Activated CD4-positive, alpha-beta memory T cell treated with anti-CD3 and anti-CD28 coated beads, Interleukin-2, amount 10 ng/mL, durations not matched to agents 7 days and 5 days (primary cell): ENCODE measurements at regions not wholly inside any gene's neighbourhood (a gene's known extent, or its start where the extent isn't known, plus 50 kb on each side); places are given as distances from the start of the nearest gene placed in this dataset.

Experiments used
- CTCF ChIA-PET: fragments of 350-600 bp; sonication (Branson Sonifier 250); formaldehyde crosslinking; loops from one replicate; lab custom pipeline; 2021; ENCODE audit warnings: antibody characterized with exemption, inconsistent platforms; lab: Charles Lee
- POLR2A ChIA-PET: fragments of 350-600 bp; sonication (Branson Sonifier 250); formaldehyde crosslinking; loops from one replicate; lab custom pipeline; 2021; ENCODE audit warnings: antibody characterized with exemption; lab: Charles Lee
- DNase-seq: peaks from one replicate; pipeline ENCODE4 v3.0.0-alpha.2; 2020
- H3K27ac Mint-ChIP-seq: one replicate; pipeline ENCODE4 v1.8.0; 2021; ENCODE audit warnings: mild to moderate bottlenecking, mixed read lengths
- H3K27me3 Mint-ChIP-seq: one replicate; pipeline ENCODE4 v1.8.0; 2021; ENCODE audit warnings: mixed read lengths
- H3K36me3 Mint-ChIP-seq: one replicate; pipeline ENCODE4 v1.8.0; 2021; ENCODE audit warnings: low read depth, mixed read lengths
- H3K4me1 Mint-ChIP-seq: one replicate; pipeline ENCODE4 v1.8.0; 2021; ENCODE audit warnings: mixed read lengths
- H3K4me3 Mint-ChIP-seq: one replicate; pipeline ENCODE4 v1.8.0; 2021; ENCODE audit warnings: mild to moderate bottlenecking, mixed read lengths
- H3K9me3 Mint-ChIP-seq: one replicate; pipeline ENCODE4 v1.8.0; 2021; ENCODE audit warnings: mixed read lengths

GRCh38 chr13:64936879-64937278, 2293.3 kb downstream of the PCDH9 start:
- no peak for DNase-seq
- no peak overlapping the region for H3K27ac Mint-ChIP-seq
- ChIA-PET CTCF (no interaction called here), POLR2A (no interaction called here)
- H3K9me3 Mint-ChIP-seq: peaks cover 2% of the 10 kb centered on the region
- no peak overlapping the region for H3K4me3 Mint-ChIP-seq
- H3K36me3 Mint-ChIP-seq: no peaks in the 10 kb centered on the region
- H3K4me1 Mint-ChIP-seq: no peaks in the 10 kb centered on the region
- no peaks in the 10 kb centered on the region for H3K27me3 Mint-ChIP-seq

- H3K4me1 Mint-ChIP-seq: no peaks in the 10 kb centered on the region
- no peak overlapping the region for H3K27ac Mint-ChIP-seq
- no peak overlapping the region for H3K4me3 Mint-ChIP-seq
- H3K9me3 Mint-ChIP-seq: no peaks in the 10 kb centered on the region
- ChIA-PET POLR2A (no interaction called here), CTCF (no interaction called here)
- no peaks in the 10 kb centered on the region for H3K36me3 Mint-ChIP-seq
- DNase-seq: no peak
- H3K27me3 Mint-ChIP-seq: no peaks in the 10 kb centered on the region
Measured at GRCh38 chr13:64935441-64935840, 2294.7 kb downstream of the PCDH9 start.

- Mint-ChIP-seq H3K4me1 (no peaks in the 10 kb centered on the region), H3K27me3 (no peaks in the 10 kb centered on the region), H3K9me3 (no peaks in the 10 kb centered on the region), H3K27ac (no peak overlapping the region), H3K36me3 (no peaks in the 10 kb centered on the region), H3K4me3 (no peak overlapping the region)
- POLR2A ChIA-PET: no interaction called here
- CTCF ChIA-PET: no interaction called here
- no peak for DNase-seq
Measured at GRCh38 chr13:64934569-64935362, 2295.4 kb downstream of the PCDH9 start.

GRCh38 chr13:64930636-64931035, 2299.5 kb downstream of the PCDH9 start:
- ChIA-PET CTCF (no interaction called here), POLR2A (no interaction called here)
- DNase-seq: no peak
- no peaks in the 10 kb centered on the region for H3K4me1 Mint-ChIP-seq
- H3K4me3 Mint-ChIP-seq: no peak overlapping the region
- H3K9me3 Mint-ChIP-seq: no peaks in the 10 kb centered on the region
- H3K36me3 Mint-ChIP-seq: no peaks in the 10 kb centered on the region
- no peak overlapping the region for H3K27ac Mint-ChIP-seq
- H3K27me3 Mint-ChIP-seq: no peaks in the 10 kb centered on the region

GRCh38 chr13:64928696-64929499, 2301.2 kb downstream of the PCDH9 start:
- CTCF ChIA-PET: no interaction called here
- H3K4me1 Mint-ChIP-seq: no peaks in the 10 kb centered on the region
- no peaks in the 10 kb centered on the region for H3K27me3 Mint-ChIP-seq
- H3K27ac Mint-ChIP-seq: no peak overlapping the region
- no peak for DNase-seq
- no peaks in the 10 kb centered on the region for H3K36me3 Mint-ChIP-seq
- no peak overlapping the region for H3K4me3 Mint-ChIP-seq
- POLR2A ChIA-PET: no interaction called here
- no peaks in the 10 kb centered on the region for H3K9me3 Mint-ChIP-seq

- DNase-seq: no peak
- CTCF ChIA-PET: no interaction called here
- Mint-ChIP-seq H3K9me3 (no peaks in the 10 kb centered on the region), H3K4me3 (no peak overlapping the region), H3K36me3 (no peaks in the 10 kb centered on the region), H3K27me3 (no peaks in the 10 kb centered on the region), H3K4me1 (no peaks in the 10 kb centered on the region), H3K27ac (no peak overlapping the region)
- POLR2A ChIA-PET: no interaction called here
Measured at GRCh38 chr13:64925727-64926126, 2304.4 kb downstream of the PCDH9 start.

- H3K4me3 Mint-ChIP-seq: no peak overlapping the region
- no peak overlapping the region for H3K27ac Mint-ChIP-seq
- POLR2A ChIA-PET: no interaction called here
- no peaks in the 10 kb centered on the region for H3K4me1 Mint-ChIP-seq
- no peaks in the 10 kb centered on the region for H3K9me3 Mint-ChIP-seq
- CTCF ChIA-PET: no interaction called here
- H3K27me3 Mint-ChIP-seq: no peaks in the 10 kb centered on the region
- no peaks in the 10 kb centered on the region for H3K36me3 Mint-ChIP-seq
- no peak for DNase-seq
Measured at GRCh38 chr13:64925284-64925683, 2304.9 kb downstream of the PCDH9 start.

GRCh38 chr13:64924401-64924800, 2305.7 kb downstream of the PCDH9 start:
- H3K4me3 Mint-ChIP-seq: no peak overlapping the region
- no peak overlapping the region for H3K27ac Mint-ChIP-seq
- POLR2A ChIA-PET: no interaction called here
- H3K27me3 Mint-ChIP-seq: no peaks in the 10 kb centered on the region
- H3K4me1 Mint-ChIP-seq: no peaks in the 10 kb centered on the region
- CTCF ChIA-PET: no interaction called here
- H3K36me3 Mint-ChIP-seq: no peaks in the 10 kb centered on the region
- DNase-seq: no peak
- no peaks in the 10 kb centered on the region for H3K9me3 Mint-ChIP-seq

- DNase-seq: no peak
- Mint-ChIP-seq H3K36me3 (no peaks in the 10 kb centered on the region), H3K4me1 (no peaks in the 10 kb centered on the region), H3K4me3 (no peak overlapping the region), H3K27me3 (no peaks in the 10 kb centered on the region), H3K9me3 (peaks cover 2% of the 10 kb centered on the region), H3K27ac (no peak overlapping the region)
- CTCF ChIA-PET: no interaction called here
- POLR2A ChIA-PET: no interaction called here
Measured at GRCh38 chr13:64917566-64917965, 2312.6 kb downstream of the PCDH9 start.

- Mint-ChIP-seq H3K27me3 (no peaks in the 10 kb centered on the region), H3K36me3 (no peaks in the 10 kb centered on the region), H3K4me1 (no peaks in the 10 kb centered on the region), H3K27ac (no peak overlapping the region), H3K4me3 (no peak overlapping the region), H3K9me3 (peaks cover 2% of the 10 kb centered on the region)
- POLR2A ChIA-PET: no interaction called here
- DNase-seq: no peak
- CTCF ChIA-PET: no interaction called here
Measured at GRCh38 chr13:64912141-64912540, 2318.0 kb downstream of the PCDH9 start.

- no peaks in the 10 kb centered on the region for H3K27me3 Mint-ChIP-seq
- no peak overlapping the region for H3K4me3 Mint-ChIP-seq
- H3K4me1 Mint-ChIP-seq: no peaks in the 10 kb centered on the region
- ChIA-PET CTCF (no interaction called here), POLR2A (no interaction called here)
- no peaks in the 10 kb centered on the region for H3K9me3 Mint-ChIP-seq
- no peak overlapping the region for H3K27ac Mint-ChIP-seq
- no peaks in the 10 kb centered on the region for H3K36me3 Mint-ChIP-seq
- no peak for DNase-seq
Measured at GRCh38 chr13:64910096-64910495, 2320.0 kb downstream of the PCDH9 start.

- CTCF ChIA-PET: no interaction called here
- H3K4me3 Mint-ChIP-seq: no peak overlapping the region
- DNase-seq: no peak
- POLR2A ChIA-PET: no interaction called here
- no peaks in the 10 kb centered on the region for H3K36me3 Mint-ChIP-seq
- no peaks in the 10 kb centered on the region for H3K27me3 Mint-ChIP-seq
- no peak overlapping the region for H3K27ac Mint-ChIP-seq
- H3K4me1 Mint-ChIP-seq: no peaks in the 10 kb centered on the region
- H3K9me3 Mint-ChIP-seq: peaks cover 4% of the 10 kb centered on the region
Measured at GRCh38 chr13:64909184-64909583, 2321.0 kb downstream of the PCDH9 start.

- POLR2A ChIA-PET: no interaction called here
- CTCF ChIA-PET: no interaction called here
- no peak for DNase-seq
- Mint-ChIP-seq H3K36me3 (no peaks in the 10 kb centered on the region), H3K4me1 (no peaks in the 10 kb centered on the region), H3K9me3 (peaks cover 9% of the 10 kb centered on the region), H3K27ac (no peak overlapping the region), H3K4me3 (no peak overlapping the region), H3K27me3 (no peaks in the 10 kb centered on the region)
Measured at GRCh38 chr13:64900039-64900438, 2330.1 kb downstream of the PCDH9 start.

- ChIA-PET CTCF (no interaction called here), POLR2A (no interaction called here)
- no peaks in the 10 kb centered on the region for H3K36me3 Mint-ChIP-seq
- no peaks in the 10 kb centered on the region for H3K4me1 Mint-ChIP-seq
- H3K27me3 Mint-ChIP-seq: no peaks in the 10 kb centered on the region
- H3K9me3 Mint-ChIP-seq: peaks cover 11% of the 10 kb centered on the region
- no peak overlapping the region for H3K4me3 Mint-ChIP-seq
- H3K27ac Mint-ChIP-seq: no peak overlapping the region
- no peak for DNase-seq
Measured at GRCh38 chr13:64884976-64885375, 2345.2 kb downstream of the PCDH9 start.
